Keratinocyte (primary cell): ENCODE measurements at regions not wholly inside any gene's neighbourhood (a gene's known extent, or its start where the extent isn't known, plus 50 kb on each side); places are given as distances from the start of the nearest gene placed in this dataset.

Source experiments
- DNase-seq: peaks from one replicate; pipeline ENCODE4 v3.0.0-alpha.2; 2011; ENCODE audit warnings: low read depth, missing footprints, low spot score
- FAIRE-seq: peaks from 2 replicates; lab custom pipeline; 2011; peaks lifted over from hg19 to GRCh38; lab: Jason Lieb, UNC
- H2AFZ ChIP-seq: 2 replicates; pipeline ENCODE4 v1.6.0; 2012; ENCODE audit warnings: low read length, control low read depth, inconsistent platforms; ENCODE audit not compliant: control insufficient read depth
- H3K27ac ChIP-seq: 2 replicates; pipeline ENCODE4 v1.5.1; 2011; ENCODE audit warnings: low read length; ENCODE audit not compliant: control insufficient read depth, insufficient read depth
- H3K27me3 ChIP-seq: 3 replicates; pipeline ENCODE4 v1.6.0; 2011; ENCODE audit warnings: low read length; ENCODE audit not compliant: control insufficient read depth, insufficient read depth; ENCODE audit errors: extremely low read depth
- H3K36me3 ChIP-seq, 2 experiments: 2 replicates in 1 of 2; 3 replicates in 1 of 2; pipeline ENCODE4 v1.5.1; 2011; ENCODE audit warnings: low read length in 2 of 2, mild to moderate bottlenecking in 1 of 2; ENCODE audit not compliant: control insufficient read depth in 2 of 2, insufficient read depth in 2 of 2; ENCODE audit errors: extremely low read depth in 1 of 2
- H3K4me1 ChIP-seq: 3 replicates; pipeline ENCODE4 v1.5.1; 2011; ENCODE audit warnings: low read length; ENCODE audit not compliant: control insufficient read depth, insufficient read depth; ENCODE audit errors: extremely low read depth
- H3K4me2 ChIP-seq: 3 replicates; pipeline ENCODE4 v1.6.0; 2011; ENCODE audit warnings: low read depth, low read length; ENCODE audit not compliant: control insufficient read depth, insufficient read depth; ENCODE audit errors: extremely low read depth
- H3K4me3 ChIP-seq, 3 experiments: fragments of 200-600 bp in 1 of 3; sonication (generic) in 1 of 3; 2 replicates in 2 of 3; 3 replicates in 1 of 3; pipeline ENCODE4 v1.5.1; 2011 to 2016; ENCODE audit warnings: low read length in 3 of 3, mild to moderate bottlenecking in 3 of 3, control low read depth in 2 of 3, inconsistent platforms in 1 of 3, low read depth in 1 of 3, mixed read lengths in 1 of 3, mixed run types in 1 of 3, moderate library complexity in 1 of 3; ENCODE audit not compliant: control insufficient read depth in 2 of 3, insufficient read depth in 2 of 3; ENCODE audit errors: extremely low read depth in 1 of 3
- H3K79me2 ChIP-seq: 2 replicates; pipeline ENCODE4 v1.6.0; 2012; ENCODE audit warnings: low read length; ENCODE audit not compliant: control insufficient read depth, insufficient read depth
- H3K9ac ChIP-seq: 3 replicates; pipeline ENCODE4 v1.6.0; 2011; ENCODE audit warnings: low read length; ENCODE audit not compliant: control insufficient read depth, insufficient read depth; ENCODE audit errors: extremely low read depth
- H3K9me1 ChIP-seq: 3 replicates; pipeline ENCODE4 v1.6.0; 2011; ENCODE audit warnings: low read length; ENCODE audit not compliant: control insufficient read depth, insufficient read depth; ENCODE audit errors: extremely low read depth
- H3K9me3 ChIP-seq: 2 replicates; pipeline ENCODE4 v1.5.1; 2012; ENCODE audit warnings: low read depth, low read length; ENCODE audit not compliant: control insufficient read depth
- H4K20me1 ChIP-seq: 3 replicates; pipeline ENCODE4 v1.6.0; 2011; ENCODE audit warnings: low read length; ENCODE audit not compliant: control insufficient read depth, insufficient read depth; ENCODE audit errors: extremely low read depth
- CTCF ChIP-seq, 3 experiments: IDR thresholded peaks in 1 of 3; conservative IDR thresholded peaks in 1 of 3; optimal IDR thresholded peaks in 1 of 3; 2 replicates in 2 of 3; 3 replicates in 1 of 3; pipeline versions ENCODE3 to v1.5.1; 2011; ENCODE audit warnings: low read length in 3 of 3, mild to moderate bottlenecking in 3 of 3, moderate library complexity in 2 of 3, control low read depth in 1 of 3, inconsistent platforms in 1 of 3; ENCODE audit not compliant: insufficient read depth in 2 of 3; ENCODE audit errors: extremely low read depth in 1 of 3
- EZH2 ChIP-seq: IDR thresholded peaks from one replicate; pipeline ENCODE4 v1.6.1; 2012; ENCODE audit warnings: inconsistent platforms, mild to moderate bottlenecking, low read length, moderate library complexity
- dilution Hi-C: fragments of 300-500 bp; cut with MboI; formaldehyde crosslinking; loops from one replicate; pipeline ENCODE4 v1.7.0; 2020; ENCODE audit warnings: low sequenced_read_pairs; ENCODE audit not compliant: extremely low pct_ligation_motif_present

- Histone ChIP-seq H3K9me3 (no peaks in the 10 kb centered on the region), H3K9ac (no peak overlapping the region)
- dilution Hi-C loops = no loop called here
Measured at GRCh38 chr7:94174956-94175355, 170.8 kb upstream of the BET1 start.

DNA sequence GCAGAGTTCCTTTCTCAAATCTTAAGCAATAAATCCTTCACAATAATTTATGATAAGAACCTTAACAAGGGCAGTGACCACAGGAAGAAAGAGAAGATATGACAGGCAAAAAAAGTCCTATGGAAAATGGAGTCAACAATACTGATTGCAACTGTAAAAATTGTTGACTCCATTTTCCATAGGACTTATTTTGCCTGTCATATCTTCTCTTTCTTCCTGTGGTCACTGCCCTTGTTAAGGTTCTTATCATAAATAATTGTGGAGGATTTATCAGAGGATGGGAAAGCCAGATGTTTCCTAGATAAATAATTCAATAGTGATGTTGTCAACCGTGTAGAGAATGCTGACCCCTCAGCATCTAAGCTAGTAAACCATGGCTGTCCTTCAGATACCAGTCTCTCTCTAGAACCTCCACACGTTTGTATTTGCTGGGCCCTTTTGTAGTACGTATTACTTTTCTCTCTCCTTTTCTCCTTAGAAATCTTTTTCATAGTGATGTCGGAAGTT, 172.6 kb upstream of the BET1 start:
- Histone ChIP-seq H3K27me3 (no peaks in the 10 kb centered on the region), H4K20me1 (no peaks in the 10 kb centered on the region), H3K79me2 (no peaks in the 10 kb centered on the region), H3K9me1 (no peaks in the 10 kb centered on the region), H2AFZ (no peak overlapping the region), H3K27ac (no peak overlapping the region), H3K9ac (no peak overlapping the region), H3K36me3 (peaks cover 0 to under 1% of the 10 kb centered on the region in 2 experiments), H3K4me3 (no peak overlapping the region), H3K9me3 (no peaks in the 10 kb centered on the region), H3K4me1 (no peaks in the 10 kb centered on the region), H3K4me2 (no peak overlapping the region)
- TF ChIP-seq EZH2 = no peak
- no peak for TF ChIP-seq CTCF (optimal IDR thresholded peaks at IDR 0.05 in 1 of 3, IDR thresholded peaks at IDR 0.05 in 1 of 3, conservative IDR thresholded peaks at IDR 0.05 in 1 of 3; ENCODE audit: extremely low read depth in 1 of 3, insufficient read depth in 2 of 3, low read length in 3 of 3)
- dilution Hi-C loops = no loop called here
- no peak for FAIRE-seq
- no peak for DNase-seq

More at GRCh38 chr7:94174956-94175355, 170.8 kb upstream of the BET1 start:
- no peak overlapping the region for H3K4me2 ChIP-seq
- no peaks in the 10 kb centered on the region for H3K79me2 ChIP-seq
- no peaks in the 10 kb centered on the region for H3K4me1 ChIP-seq
- no peak overlapping the region for H3K27ac ChIP-seq
- no peak for TF ChIP-seq EZH2
- TF ChIP-seq CTCF (optimal IDR thresholded peaks at IDR 0.05 in 1 of 3, IDR thresholded peaks at IDR 0.05 in 1 of 3, conservative IDR thresholded peaks at IDR 0.05 in 1 of 3; ENCODE audit: extremely low read depth in 1 of 3, insufficient read depth in 2 of 3, low read length in 3 of 3) = no peak
- no peaks in the 10 kb centered on the region for H3K36me3 ChIP-seq
- H3K27me3 ChIP-seq = no peaks in the 10 kb centered on the region
- H2AFZ ChIP-seq = no peak overlapping the region
- no peak for FAIRE-seq
- no peaks in the 10 kb centered on the region for H3K9me1 ChIP-seq
- no peak for DNase-seq
- no peaks in the 10 kb centered on the region for H4K20me1 ChIP-seq
- H3K4me3 ChIP-seq = no peak overlapping the region
